Activated CD4-positive, alpha-beta T cell treated with anti-CD3 and anti-CD28 coated beads, Interleukin-2, Interleukin-6, amounts not matched to agents 100 ng/mL and 50 ng/mL, durations not matched to agents 16 hours and 8 hours (primary cell): ENCODE measurements at regions not wholly inside any gene's neighbourhood (a gene's known extent, or its start where the extent isn't known, plus 50 kb on each side); places are given as distances from the start of the nearest gene placed in this dataset.

Experiments
- DNase-seq: peaks from one replicate; pipeline ENCODE4 v3.0.0-alpha.2; 2020

DNA sequence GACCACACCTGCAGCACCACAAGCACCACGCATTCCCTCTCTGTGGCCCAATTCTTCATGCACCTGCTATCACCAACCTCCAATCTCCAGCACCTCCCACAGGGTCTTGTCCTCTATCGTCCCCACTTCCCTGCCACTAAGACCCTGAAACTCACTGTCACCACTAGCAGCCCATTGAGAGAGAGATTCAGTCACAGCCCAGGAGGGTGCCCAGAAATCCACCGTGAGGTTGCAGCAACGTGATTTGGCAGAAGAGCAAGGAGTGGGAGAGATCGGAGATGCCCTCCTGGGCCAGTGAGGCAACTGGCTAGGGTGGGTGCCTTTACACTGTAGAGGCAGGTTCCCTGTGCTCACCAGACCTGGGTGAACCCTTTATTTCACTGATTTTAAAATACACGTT is 90.1 kb downstream of the ANKRD60 start:
- DNase-seq: no peak

DNA sequence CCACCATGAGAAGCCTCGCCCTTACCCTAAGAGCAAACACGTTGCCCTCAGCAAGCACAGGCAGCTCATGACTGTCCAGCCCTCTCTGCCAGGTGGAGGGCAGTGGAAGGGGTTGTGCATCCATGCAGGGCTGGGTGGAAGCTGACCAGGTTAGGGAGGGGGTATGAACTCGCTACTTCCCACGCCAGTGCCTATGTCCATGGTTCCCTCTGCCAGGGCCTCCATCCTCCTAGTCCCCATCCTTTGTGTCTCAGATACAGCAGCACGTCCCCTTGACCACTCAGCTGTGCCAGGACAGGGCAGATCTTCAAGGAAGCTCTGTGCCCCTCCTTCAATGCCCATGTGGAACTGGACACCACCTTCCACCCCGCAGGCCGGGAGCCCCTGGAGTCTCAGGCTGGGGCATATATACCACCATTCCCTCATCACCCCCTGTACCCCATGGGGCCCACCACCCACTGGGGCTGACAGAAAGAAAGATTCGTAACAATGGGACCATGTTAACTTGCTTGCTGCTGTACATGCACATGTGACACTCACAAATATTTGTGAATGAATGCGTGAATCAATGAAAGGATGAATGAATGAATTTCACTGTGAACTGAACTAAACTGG is 90.7 kb downstream of the ANKRD60 start:
- DNase-seq: no peak

DNA sequence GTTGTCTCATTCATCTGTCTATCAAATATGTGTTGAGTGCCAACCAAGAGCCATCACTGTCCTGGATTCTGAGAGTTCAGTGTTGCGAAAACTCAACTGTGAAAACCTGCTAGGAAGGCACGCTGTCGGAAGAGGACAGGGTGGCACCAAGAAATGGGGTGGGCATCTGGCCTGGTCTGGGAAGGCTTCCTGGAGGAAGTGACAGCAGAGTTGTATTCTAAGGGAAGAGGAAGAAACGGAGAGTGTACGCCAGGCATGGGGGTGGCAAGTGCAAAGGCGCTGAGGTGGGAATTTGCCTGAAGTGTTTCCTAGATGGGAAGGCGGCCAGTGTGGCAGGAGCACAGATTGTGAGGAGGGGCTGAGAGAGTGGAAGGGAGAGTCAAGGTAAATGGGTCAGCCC is 91.2 kb downstream of the ANKRD60 start:
- no peak for DNase-seq

DNA sequence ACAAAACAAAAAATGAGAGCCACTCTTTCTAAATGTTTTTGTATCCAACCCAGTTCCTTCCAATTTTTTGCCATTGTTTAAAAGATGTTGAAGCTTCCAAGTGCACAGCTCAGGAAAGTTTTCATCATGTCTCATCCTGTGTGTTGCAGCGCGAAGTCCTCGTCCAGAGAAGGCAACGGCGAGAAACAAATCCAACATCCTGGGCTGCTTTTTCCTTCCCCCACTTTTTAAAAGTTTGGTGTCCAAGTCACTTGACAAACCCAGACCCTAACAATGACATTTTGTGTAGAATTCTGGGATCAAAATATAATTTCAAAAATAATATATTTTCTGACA is 92.3 kb downstream of the ANKRD60 start:
- no peak for DNase-seq

DNA sequence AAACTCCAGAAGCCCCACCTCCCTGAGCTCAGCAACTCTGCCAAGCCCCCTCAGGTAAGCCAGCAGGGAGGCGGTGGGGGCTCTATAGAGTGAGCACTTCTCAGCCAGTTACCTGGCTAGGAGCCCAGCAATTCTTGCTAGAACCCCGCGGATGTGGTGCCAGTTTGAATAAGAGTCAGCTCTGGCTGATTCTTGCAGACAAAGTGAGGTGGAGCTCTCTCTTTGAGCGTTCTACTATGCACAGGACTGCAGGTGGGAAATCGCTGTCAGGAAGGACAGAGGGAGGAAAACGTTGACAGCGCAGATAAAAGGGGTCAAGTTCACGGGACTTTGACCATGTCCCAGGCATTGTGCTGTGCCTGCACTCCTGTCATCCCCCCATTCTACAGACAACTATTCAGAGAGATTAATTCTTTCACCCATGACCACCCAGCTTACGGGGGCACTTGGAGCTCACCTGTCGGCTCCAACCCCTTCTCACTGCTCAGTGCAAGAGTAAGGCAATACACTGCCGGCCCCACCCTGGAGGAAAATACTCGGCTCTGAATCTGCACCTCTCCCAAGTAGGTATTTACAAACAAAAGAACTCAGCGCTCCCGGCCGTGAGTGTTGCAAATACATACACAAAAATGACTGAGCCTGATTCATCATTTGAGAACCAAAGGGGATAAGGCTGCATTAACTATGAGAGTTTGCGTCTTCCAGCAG is 92.9 kb downstream of the ANKRD60 start:
- no peak for DNase-seq

DNA sequence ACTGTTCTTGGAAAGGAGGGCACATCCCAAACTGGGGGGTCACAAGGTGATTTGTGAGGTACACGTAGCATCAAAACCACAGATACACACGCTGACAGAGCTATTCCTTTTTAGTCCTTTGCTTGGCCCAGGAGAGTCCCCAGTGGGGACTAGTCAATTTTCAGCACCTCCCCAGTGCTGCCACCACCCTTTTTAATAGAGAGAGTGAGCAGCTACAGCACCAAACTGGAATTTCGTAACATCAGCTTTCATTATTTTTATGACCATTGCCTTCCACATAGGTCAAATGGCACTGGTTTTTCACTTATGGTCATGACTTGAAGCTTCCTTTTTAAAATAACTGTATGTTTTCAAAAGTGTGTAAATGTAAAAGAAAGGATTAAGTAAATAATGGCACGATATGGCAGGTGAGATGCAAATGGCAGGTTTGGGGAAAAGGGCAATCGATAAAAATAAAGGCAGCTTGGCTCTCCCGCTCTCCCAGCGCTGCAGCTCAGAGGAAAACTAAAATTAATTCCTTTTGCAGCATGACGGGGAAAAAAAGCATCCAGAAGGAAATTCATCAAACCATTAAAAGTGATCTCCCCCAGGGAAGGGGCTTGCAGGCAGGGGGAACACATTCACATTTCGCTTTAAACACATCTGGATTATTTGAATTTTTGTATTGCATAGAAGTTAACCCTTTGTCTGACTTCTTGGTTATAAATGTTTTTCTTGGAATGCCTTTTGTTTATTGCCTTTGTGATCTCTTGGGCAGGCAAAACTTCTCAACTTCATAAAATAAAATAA is 95.2 kb downstream of the ANKRD60 start:
- DNase-seq: no peak

DNA sequence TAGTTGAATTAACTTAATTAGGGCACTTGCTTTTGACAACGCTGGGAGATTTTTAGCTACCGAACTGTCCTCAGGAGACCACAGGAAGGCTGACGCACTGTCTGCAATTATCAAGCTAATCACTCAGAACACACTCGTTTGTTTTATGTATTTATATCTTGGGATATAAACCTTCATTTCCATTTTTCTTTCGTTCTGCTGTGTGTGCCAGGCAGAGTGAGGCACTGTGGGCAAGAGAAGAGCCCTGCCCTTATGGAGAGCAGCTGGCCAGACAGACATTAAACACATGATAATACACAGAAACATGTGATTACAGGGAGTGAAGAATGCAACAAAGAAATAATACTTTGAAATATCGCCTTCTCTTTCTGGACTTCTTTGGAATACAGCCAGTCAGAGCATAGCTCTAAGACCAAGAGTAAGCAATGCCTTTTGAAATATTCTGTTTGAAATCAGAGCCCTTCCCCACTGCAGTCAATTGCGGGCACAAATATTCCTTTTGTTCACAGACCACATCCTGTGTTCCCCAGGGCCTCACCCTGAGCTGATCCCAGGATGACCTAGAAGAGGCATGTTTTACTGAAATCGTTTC is 96.8 kb downstream of the ANKRD60 start:
- DNase-seq: no peak

DNA sequence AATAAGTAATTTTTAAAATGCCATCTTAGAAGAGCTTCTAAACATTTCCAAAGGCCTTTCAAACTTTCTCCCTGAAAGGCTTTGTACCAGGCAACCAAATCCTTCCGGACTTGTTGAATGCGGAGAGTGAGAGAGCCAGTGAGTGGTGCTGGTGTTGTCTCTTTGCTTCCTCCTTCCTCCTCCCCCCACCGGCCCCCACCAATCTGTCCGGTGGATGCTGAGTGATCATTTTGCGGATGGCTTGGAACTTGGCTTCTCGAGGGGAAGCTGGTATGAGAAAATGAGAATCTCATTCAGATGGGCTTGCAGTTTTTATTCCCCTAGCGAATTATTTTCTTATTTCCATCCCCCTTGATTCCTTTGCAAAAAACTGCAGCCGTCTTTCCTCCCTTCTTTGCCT is 97.3 kb downstream of the ANKRD60 start:
- DNase-seq: no peak

DNA sequence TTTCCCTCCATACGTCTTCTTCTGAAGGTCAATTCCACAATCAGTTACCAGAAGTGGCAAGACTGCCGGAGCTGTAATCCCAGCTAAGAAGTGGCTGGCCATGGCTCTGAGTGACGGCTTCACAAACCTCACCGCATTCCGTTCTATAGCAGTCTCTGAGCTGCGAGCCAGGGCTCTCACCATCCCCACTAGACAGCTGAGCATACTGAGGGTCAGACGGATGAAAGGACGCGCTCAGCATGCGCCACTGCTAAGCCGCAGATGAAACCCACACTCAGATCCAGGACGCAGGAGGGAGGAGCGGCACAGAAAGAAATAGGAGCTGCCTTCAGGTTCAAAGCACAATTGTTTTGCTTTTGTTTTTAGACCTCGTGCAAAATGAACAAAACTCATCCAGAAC is 97.9 kb downstream of the ANKRD60 start:
- no peak for DNase-seq

DNA sequence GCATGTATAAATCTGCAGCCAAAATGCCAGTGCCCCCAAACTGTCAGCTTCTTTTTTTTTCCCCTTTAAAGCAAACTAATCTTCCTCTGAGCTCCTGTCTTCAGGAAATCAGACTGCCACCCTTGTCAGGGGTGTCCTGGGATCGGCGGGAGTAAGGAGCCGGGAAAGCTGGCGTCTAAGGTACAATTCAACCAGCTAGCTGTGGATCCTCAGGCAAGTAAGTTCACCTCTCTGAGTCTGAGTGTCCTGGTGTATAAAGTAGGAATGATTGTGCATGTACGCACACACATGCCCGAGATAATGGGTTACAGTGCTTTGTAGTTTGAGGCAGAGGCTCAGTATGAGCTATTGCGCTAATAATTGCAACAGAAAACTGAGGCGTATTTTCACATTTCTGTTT is 98.3 kb downstream of the ANKRD60 start:
- no peak for DNase-seq

DNA sequence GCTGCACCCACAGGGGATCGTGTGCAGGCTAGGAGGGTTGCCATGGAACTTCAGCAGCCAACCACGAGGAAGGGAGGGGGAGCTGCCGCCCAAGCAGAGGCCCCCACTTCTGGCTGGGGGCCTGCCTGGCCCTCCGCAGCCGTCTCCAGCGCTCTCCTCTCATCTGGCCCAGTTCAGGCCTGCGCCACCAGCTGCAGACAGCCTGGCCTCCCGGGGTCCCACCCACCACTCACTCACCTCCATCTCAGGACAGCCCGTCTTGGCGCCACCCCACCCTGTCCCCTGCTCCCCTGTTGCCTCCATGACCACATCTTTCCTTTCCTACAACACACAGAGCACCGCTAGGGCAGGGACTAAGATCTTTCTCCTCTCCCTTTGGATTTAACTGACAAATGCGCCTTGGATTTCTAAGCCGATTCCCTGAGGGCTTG is 98.7 kb downstream of the ANKRD60 start:
- no peak for DNase-seq

DNA sequence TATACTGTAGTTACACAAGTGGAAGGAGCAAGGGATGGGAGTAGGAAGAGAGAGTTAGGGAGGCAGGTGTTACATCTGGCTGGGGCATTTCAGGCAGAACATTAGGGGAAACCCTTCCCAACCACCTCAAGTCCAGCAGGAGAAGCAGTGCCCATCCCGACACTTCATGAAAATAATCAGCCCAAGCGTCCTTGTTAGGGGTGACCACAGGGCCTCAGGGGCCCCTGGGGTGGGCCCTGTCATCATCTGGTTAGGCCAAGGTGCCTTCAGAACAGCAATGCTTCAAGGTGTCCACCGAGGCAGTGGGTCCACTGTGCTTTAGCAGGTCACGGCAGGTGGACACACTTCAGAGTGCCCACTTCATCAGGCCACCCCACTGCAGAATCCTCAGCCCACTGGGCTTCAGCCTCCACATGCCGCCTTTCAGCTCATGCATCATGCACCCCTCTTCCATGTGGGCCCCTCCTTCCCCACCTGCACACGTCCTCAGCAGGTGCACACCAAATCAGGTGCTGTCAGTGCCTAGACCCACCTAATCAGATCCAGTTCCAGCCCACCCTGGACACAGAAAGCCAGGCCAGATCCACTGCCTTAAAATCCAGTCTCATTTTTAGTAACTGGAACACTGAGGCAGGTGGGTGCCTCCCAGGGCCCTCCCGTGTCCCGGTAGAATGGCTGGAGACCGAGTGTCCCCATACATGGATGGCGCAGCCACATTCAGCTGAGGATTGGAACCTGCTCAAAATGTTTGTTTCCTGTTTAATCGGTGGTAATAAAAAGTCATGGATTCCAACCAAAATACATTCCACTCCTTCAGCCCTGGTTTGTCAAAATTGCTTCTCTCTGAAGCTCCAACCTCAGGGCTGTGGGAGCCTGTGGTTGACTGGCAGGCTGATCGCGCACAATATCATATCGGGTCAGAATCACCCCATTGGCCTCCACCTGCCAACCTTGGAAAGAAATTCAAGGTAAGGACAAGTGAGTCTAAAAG is 99.5 kb downstream of the ANKRD60 start:
- no peak for DNase-seq

DNA sequence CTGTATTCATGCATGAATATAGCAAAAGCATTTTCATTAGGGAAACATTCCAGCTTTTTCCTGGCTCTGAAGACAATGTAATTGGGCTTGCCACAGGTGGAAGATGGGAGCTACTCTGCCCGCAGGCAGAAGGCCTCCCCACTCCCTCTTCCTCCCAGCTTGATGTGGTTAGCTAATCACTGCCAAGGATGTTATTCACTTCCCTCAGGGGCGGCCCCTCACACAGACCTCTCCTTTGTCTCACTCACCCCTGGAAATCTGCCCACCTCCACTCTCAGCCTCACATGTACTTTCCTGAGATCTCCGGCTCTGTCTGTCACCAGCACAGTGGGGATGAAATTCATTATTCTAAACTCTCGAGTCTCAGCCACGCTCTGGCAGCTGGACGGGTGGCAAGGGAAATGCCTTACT is 100.7 kb downstream of the ANKRD60 start:
- DNase-seq: no peak

DNA sequence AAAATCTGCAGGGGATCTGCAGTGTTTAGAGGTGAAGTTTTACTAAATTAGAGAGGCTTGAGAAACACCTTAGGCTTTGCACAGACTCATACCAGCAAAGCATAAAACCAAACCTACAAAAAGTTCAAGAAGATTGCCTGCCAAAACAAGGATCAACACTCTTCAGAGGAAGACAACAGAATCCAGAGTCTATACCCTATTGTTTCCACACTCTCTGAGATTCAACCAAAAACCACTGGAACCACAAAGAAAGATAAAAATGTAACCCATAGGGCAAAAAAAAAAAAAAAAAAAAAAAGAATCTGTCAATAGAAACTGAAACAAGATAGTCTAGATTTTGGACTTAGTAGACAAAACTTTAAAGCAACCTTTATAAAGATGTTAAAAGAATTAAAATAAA is 102.7 kb downstream of the ANKRD60 start:
- no peak for DNase-seq

DNA sequence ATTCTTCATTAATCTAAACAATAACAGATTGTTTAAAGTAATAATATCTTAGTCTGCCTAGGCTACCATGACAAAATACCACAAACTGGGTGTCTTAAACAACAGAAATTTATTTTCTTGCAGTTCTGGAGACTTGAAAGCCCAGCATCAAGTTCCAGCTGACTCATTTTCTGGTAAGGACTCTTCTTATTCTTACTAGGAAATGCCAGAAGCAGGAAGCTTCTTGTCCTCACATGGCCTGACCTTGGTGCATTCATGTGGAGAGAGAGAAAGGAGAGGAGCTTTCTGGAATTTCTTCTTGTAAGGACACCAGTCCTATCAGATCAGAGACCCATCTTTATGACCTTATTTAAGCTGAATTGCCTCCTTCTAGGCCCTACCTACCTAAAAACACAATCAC is 110.5 kb downstream of the ANKRD60 start:
- no peak for DNase-seq

DNA sequence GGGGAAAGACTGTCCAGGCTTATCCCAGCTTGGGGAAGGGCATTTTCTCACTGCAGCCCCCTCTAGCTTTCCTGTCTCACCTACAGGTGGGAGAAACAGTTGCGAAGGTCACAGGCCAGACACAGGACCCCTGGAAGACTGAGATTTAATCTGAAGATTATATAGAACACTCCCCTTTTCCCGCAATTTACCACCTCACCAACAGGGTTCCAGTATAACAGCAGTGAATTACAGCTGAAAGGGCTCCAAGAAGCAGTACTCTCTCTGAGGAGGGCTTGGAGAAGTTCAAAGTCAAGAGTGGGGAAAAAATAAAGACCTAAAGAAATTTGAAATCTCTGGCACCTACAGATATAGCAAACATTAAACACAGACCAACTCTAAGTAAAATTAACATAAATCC is 111.9 kb downstream of the ANKRD60 start:
- no peak for DNase-seq

DNA sequence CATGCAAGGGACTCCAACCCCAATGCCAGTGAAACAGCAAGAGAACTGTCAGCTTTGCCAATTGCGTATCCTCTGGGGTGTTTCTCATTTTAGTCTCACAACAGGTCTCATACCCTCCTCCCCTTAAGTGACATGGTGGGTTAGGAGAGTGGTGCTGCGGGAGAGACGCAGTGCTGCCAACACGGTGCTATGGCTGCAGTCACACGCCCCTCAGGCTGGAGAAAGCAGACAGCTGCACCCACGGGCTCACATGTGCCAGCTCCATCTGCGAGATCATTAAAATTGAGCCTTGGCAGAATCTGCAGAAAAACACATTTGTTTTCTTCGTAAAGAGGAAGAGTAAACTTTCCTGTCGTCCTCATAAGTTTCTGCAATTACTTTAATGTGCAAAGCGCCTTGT is 114.7 kb downstream of the ANKRD60 start:
- DNase-seq: no peak

DNA sequence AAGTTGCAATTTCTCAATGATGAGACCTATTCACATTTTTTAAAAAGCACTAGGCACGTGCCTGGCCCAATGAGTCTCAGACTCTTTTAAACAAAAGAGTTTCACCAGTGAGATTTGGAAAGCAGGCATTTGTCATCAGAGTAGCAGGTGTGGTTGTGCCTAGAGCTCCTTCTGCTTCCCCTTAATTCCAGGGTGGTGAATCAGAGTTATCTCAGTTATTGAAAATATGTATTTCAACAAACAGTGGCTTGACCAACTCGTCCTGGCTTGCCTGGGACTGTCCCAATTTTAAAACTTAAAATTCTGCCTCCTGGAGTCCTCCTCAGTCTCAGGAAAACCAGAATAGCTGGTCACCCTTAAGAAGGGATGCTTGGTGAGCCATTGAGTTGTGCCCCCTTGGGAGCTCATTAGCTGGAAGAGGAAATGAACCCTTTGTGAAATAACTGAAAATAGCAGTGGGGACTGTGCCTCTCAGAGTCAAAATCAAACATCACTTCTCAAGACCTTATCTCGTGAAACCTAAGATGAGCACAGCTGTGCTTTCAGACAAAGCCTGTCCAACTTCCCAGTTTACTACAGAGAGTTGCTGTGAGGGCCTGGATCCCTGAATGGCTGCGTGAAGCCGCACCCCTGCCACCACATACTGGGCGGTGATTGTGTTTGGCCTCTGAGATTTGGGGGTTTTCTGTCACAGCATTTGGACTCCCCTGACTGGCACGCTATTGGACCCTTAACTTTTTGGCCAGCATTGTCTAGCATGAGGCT is 116.3 kb downstream of the ANKRD60 start:
- no peak for DNase-seq

DNA sequence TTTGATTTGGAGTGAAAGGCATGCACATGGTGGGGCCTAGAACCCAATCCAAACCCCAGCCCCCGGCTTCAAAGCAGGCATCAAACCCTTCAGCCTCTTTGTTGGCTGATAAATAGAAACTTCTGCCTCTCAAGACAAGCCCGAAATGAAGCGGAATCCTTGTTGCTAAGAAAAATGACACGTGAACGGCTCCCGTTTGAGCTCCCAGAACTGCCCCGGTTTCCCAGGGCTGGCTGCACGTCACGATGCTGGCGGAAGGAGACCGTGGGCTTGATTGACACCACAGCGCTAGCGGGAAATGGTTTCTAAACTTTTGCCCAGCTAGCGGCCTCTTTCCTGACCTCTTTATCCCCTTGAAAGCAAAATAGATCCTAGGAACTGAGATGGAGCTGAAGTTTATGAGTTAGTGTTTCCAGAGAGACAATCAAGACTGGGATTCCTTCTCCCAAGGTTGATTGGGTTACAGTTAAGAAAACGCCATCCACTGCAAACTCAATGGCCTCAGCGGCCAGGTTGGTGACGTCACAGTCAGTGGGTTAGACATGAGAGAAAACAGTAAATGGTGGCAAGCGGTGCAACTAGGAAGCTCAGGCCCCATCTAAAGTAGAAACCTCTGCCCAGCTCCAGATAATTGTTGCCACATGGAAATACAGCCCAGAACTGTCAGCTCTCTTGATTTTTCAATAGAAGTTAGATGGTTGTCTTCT is 117.0 kb downstream of the ANKRD60 start:
- no peak for DNase-seq

DNA sequence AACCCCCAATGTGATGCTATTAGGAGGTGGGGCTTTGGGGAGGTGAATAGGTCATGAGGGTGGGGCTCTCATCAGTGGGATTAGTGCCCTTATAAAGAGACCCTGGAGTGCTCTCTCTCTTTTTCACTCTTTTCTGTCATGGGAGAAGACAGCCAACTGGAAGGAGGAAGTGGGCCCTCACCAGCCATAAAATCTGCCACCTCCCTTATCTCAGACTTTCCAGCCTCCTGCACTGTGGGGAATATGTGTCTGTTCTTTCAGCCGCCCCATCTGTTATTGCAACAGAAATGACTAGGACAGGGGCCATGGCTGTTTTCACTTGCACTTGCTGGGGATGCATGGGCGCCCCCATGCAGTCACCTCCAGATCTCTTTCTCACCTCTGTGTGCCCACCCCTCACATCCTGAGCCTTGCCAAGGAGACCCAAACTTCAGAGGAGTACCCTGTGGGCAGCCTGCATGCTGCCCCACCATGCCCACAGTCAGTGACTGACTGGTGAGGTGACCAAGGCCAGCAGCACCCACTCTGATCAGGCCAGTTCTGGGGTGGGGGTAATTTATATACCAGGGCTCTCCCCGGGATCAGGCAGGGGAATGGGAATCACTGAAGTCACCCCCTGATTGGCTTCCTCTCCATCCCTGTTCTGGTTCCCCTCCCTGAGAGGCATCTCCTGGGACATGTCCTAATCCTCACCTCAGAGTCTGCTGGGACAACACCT is 118.4 kb downstream of the ANKRD60 start:
- no peak for DNase-seq
